HL-60 (cell line): ENCODE measurements at regions not wholly inside any gene's neighbourhood (a gene's known extent, or its start where the extent isn't known, plus 50 kb on each side); places are given as distances from the start of the nearest gene placed in this dataset.

Source experiments
- DNase-seq, 2 experiments: peaks; one replicate each; pipeline ENCODE4 v3.0.0-alpha.2; 2010 to 2020; ENCODE audit warnings: low read depth in 1 of 2, low spot score in 1 of 2
- H3K27ac ChIP-seq: fragments of 250-450 bp; sonication (Bioruptor Pico); replicated peaks from 2 replicates; pipeline ENCODE4 v1.5.1; 2020; ENCODE audit warnings: mild to moderate bottlenecking, moderate library complexity
- H3K27me3 ChIP-seq: fragments of 250-450 bp; sonication (Bioruptor Pico); 2 replicates; pipeline ENCODE4 v1.5.1; 2021; ENCODE audit warnings: mild to moderate bottlenecking, moderate library complexity; ENCODE audit not compliant: insufficient read depth, poor library complexity, severe bottlenecking
- H3K4me3 ChIP-seq: replicated peaks from 2 replicates; pipeline ENCODE4 v1.5.1; 2011; ENCODE audit warnings: mild to moderate bottlenecking, control low read depth, low read length; ENCODE audit not compliant: insufficient read depth
- GABPA ChIP-seq: IDR thresholded peaks from 2 replicates; pipeline ENCODE4 v1.6.1; 2012; ENCODE audit warnings: low read depth
- POLR2AphosphoS5 ChIP-seq: IDR thresholded peaks from 2 replicates; pipeline ENCODE4 v1.6.1; 2012; ENCODE audit warnings: low read depth
- SPI1 ChIP-seq: IDR thresholded peaks from 2 replicates; pipeline ENCODE4 v1.6.1; 2012; ENCODE audit warnings: low read depth, mild to moderate bottlenecking, borderline replicate concordance
- TF ChIP-seq, protein P1 (sequence below): IDR thresholded peaks from 2 replicates; pipeline ENCODE4 v1.6.1; 2012; ENCODE audit warnings: low read depth; ENCODE audit not compliant: insufficient replicate concordance
- TF ChIP-seq, protein P2 (sequence below): IDR thresholded peaks from one replicate; pipeline ENCODE4 v1.5.1; 2011; ENCODE audit warnings: low read length, control low read depth, inconsistent platforms; ENCODE audit not compliant: insufficient read depth

DNA sequence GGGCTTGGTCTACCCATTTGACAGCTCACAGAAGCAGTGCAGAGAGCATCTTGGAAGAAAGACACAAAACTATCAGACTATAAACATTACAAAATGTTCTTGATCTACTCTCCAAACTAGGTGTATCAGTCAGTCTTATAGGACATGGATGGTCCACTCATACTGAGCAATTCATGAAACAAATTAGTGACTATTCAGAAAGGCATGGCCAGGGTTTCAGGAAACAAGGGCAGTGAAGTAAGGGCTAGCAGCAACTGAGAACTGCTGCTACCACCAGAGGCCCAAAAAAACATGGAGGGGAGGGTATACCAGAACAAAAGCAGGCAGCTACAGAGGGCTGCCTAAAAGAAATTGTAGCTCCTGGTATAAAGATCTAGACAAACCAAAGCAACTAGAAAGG is 287.0 kb downstream of the PIK3R1 start:
- TF ChIP-seq GABPA (no peak), POLR2AphosphoS5 (no peak), SPI1 (no peak)
- TF ChIP-seq, protein P1, sequence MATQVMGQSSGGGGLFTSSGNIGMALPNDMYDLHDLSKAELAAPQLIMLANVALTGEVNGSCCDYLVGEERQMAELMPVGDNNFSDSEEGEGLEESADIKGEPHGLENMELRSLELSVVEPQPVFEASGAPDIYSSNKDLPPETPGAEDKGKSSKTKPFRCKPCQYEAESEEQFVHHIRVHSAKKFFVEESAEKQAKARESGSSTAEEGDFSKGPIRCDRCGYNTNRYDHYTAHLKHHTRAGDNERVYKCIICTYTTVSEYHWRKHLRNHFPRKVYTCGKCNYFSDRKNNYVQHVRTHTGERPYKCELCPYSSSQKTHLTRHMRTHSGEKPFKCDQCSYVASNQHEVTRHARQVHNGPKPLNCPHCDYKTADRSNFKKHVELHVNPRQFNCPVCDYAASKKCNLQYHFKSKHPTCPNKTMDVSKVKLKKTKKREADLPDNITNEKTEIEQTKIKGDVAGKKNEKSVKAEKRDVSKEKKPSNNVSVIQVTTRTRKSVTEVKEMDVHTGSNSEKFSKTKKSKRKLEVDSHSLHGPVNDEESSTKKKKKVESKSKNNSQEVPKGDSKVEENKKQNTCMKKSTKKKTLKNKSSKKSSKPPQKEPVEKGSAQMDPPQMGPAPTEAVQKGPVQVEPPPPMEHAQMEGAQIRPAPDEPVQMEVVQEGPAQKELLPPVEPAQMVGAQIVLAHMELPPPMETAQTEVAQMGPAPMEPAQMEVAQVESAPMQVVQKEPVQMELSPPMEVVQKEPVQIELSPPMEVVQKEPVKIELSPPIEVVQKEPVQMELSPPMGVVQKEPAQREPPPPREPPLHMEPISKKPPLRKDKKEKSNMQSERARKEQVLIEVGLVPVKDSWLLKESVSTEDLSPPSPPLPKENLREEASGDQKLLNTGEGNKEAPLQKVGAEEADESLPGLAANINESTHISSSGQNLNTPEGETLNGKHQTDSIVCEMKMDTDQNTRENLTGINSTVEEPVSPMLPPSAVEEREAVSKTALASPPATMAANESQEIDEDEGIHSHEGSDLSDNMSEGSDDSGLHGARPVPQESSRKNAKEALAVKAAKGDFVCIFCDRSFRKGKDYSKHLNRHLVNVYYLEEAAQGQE, result no peak
- TF ChIP-seq, protein P2, sequence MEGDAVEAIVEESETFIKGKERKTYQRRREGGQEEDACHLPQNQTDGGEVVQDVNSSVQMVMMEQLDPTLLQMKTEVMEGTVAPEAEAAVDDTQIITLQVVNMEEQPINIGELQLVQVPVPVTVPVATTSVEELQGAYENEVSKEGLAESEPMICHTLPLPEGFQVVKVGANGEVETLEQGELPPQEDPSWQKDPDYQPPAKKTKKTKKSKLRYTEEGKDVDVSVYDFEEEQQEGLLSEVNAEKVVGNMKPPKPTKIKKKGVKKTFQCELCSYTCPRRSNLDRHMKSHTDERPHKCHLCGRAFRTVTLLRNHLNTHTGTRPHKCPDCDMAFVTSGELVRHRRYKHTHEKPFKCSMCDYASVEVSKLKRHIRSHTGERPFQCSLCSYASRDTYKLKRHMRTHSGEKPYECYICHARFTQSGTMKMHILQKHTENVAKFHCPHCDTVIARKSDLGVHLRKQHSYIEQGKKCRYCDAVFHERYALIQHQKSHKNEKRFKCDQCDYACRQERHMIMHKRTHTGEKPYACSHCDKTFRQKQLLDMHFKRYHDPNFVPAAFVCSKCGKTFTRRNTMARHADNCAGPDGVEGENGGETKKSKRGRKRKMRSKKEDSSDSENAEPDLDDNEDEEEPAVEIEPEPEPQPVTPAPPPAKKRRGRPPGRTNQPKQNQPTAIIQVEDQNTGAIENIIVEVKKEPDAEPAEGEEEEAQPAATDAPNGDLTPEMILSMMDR, result no peak
- no peak for DNase-seq
- H3K4me3 ChIP-seq, result no peak overlapping the region

DNA sequence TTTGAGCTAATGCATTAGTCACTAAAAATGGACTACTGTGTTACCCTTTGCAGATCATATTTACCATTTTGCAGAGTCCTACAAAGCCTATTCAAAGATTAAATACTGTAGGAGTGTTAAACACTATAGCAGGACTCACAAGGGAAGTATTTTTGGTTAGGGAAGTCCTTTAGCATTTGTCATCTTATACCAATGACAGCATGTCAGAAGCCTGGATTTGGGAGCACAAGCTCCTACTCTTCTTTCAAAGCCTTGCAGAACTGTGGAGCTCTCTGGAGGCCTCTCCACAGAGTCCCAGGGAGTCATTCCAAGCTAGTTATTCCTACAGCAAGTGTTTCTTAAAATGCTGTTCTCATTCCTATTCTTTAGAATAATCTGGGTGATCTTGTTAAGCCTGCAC is 288.8 kb downstream of the PIK3R1 start:
- H3K4me3 ChIP-seq, result no peak overlapping the region
- TF ChIP-seq, protein P2, result no peak
- TF ChIP-seq, protein P1, result no peak
- no peak for TF ChIP-seq GABPA
- TF ChIP-seq SPI1, result no peak
- TF ChIP-seq POLR2AphosphoS5, result no peak
- DNase-seq, result no peak
- H3K27me3 ChIP-seq, result no peaks in the 10 kb centered on the region
- H3K27ac ChIP-seq, result no peak overlapping the region

More for the DNA sequence above, 287.0 kb downstream of the PIK3R1 start:
- Histone ChIP-seq H3K27me3 (no peaks in the 10 kb centered on the region), H3K27ac (no peak overlapping the region)

DNA sequence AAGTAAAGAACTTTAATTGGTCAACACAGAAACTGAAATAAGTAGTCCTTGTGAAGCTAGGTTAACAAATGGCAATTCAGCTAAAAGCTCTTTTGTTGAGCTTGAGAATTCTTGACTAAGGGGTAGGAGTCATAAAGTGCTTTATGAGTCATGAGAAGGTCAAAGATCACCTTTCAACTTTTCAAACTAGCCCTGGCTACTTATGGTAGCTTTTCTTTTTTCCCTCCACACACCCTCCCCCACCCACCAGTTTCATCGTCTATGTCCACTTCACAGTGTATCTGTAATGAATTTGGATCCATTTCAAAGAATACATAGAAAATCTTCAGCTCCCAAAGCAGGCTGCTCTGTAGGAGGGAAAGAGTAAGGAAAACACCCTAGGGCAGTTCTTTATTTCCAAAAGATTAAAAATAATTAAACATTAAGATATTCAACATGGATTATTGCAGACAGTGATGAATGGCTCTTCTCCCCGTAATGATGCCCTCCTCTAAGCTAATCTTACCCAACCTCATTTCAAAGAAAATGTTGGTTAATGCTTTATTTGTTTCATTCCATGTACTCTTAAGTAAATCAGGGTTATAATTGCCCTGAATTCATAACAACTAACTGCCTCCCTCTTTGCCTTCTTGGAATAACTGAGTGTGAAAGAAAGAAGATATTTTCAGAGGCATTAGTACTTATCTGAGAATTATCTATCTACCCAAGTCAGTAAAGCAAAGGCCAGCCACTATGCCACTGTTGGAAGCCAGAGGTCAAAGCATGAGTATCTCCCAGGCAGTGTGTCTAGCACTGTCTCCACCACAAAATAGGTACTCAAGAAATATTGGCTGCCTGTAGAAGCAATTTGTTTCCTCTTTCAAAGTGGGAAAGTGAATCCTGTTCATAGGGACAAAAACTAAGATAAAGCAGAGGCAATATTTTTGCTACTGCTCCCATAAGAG is 290.6 kb downstream of the PIK3R1 start:
- no peak overlapping the region for H3K27ac ChIP-seq
- no peak for TF ChIP-seq SPI1
- TF ChIP-seq, protein P1, result no peak
- TF ChIP-seq, protein P2, result no peak
- TF ChIP-seq POLR2AphosphoS5, result no peak
- no peak for TF ChIP-seq GABPA
- no peak for DNase-seq

More for the DNA sequence above, 290.6 kb downstream of the PIK3R1 start:
- Histone ChIP-seq H3K27me3 (no peaks in the 10 kb centered on the region), H3K4me3 (no peak overlapping the region)
